Memory B cell (primary cell): ENCODE measurements at regions not wholly inside any gene's neighbourhood (a gene's known extent, or its start where the extent isn't known, plus 50 kb on each side); places are given as distances from the start of the nearest gene placed in this dataset.

Experiments
- ATAC-seq: fragments of 150-1000 bp; cut with Tn5 transposase; 2 replicates; pipeline ENCODE4 v1.10.0; 2021; ENCODE audit warnings: low read depth, mild to moderate bottlenecking, moderate library complexity
- DNase-seq, 2 donors: peaks; one replicate each; pipeline ENCODE4 v3.0.0; 2022; ENCODE audit warnings: low spot score in 2 of 2
- H3K27ac Mint-ChIP-seq: one replicate; pipeline ENCODE4 v1.8.0; 2022; ENCODE audit warnings: mild to moderate bottlenecking, moderate library complexity, mixed read lengths
- H3K27me3 Mint-ChIP-seq: one replicate; pipeline ENCODE4 v1.8.0; 2022; ENCODE audit warnings: mixed read lengths
- H3K36me3 Mint-ChIP-seq: one replicate; pipeline ENCODE4 v1.8.0; 2022; ENCODE audit warnings: mild to moderate bottlenecking, mixed read lengths
- H3K4me1 Mint-ChIP-seq: one replicate; pipeline ENCODE4 v1.8.0; 2022; ENCODE audit warnings: mixed read lengths
- H3K4me3 Mint-ChIP-seq: one replicate; pipeline ENCODE4 v1.8.0; 2022; ENCODE audit warnings: mild to moderate bottlenecking, moderate library complexity, mixed read lengths
- H3K9me3 Mint-ChIP-seq: one replicate; pipeline ENCODE4 v1.8.0; 2022; ENCODE audit warnings: mixed read lengths

DNA sequence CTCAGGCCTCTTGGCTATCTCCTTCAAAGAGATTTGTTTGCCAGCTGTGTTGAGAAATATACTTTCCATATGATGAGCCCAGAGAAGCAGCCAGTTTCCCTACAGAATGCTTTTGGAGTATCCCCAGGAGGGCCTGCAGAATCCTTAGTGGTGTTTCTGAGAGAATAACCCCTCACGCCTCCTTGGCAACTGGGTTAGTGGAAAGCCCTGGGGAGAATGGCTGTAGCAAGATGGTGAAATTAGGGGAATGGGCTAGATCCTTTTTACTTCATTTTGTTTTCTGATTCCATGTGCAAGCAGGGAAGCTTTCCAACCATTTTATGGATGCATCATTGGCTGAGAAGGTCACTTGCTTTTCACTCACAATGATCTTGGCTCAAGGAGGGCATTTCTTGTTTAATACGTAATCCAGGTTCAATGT is 364.6 kb downstream of the DMRT2 start:
- ATAC-seq (no peak), DNase-seq (no peak)
- no peak overlapping the region for H3K4me3 Mint-ChIP-seq
- no peaks in the 10 kb centered on the region for H3K36me3 Mint-ChIP-seq
- H3K4me1 Mint-ChIP-seq = peaks cover 3% of the 10 kb centered on the region
- no peaks in the 10 kb centered on the region for H3K9me3 Mint-ChIP-seq
- peaks cover 7% of the 10 kb centered on the region for H3K27me3 Mint-ChIP-seq
- no peak overlapping the region for H3K27ac Mint-ChIP-seq

DNA sequence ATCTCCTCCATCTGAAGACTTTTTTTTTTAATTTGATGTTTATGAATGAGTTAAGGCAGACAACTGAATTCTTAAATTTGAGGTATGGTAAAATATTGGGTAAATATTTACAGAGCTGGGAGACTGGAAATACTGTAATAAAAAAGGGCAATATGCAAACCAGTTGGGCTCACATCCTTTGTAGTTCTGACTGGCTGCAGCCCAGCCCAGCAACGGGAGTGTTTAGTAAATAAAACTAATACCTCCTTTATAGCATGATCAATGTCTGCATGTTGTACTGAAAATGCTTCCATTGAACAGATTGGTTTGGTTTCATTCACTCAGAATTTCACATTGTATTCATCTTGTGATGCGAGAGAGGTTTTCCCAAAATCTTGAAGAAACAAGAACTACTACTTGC is 365.0 kb downstream of the DMRT2 start:
- Mint-ChIP-seq H3K4me3 (no peak overlapping the region), H3K4me1 (peaks cover 3% of the 10 kb centered on the region), H3K27ac (no peak overlapping the region), H3K27me3 (peaks cover 7% of the 10 kb centered on the region), H3K36me3 (no peaks in the 10 kb centered on the region), H3K9me3 (no peaks in the 10 kb centered on the region)
- ATAC-seq = no peak
- no peak for DNase-seq

DNA sequence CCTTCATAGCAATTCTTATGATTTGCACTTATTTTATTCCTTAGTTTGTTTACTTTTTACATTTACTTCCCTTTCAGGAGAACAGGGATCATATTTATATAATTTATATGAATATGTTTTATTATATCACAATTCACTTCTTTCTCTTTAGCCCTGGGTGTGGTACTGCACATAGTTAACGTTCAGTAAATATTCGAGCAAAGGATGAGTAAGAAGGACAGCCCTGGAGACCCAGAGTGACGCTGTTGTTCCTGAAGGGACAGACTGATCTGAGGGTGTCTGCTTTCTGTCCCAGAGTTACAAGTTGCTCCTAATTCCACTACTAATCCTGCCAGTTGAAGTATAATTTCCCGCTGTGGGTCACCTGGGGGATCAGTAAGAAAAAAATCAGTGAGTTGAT is 366.1 kb downstream of the DMRT2 start:
- peaks cover 3% of the 10 kb centered on the region for H3K4me1 Mint-ChIP-seq
- DNase-seq = no peak
- no peaks in the 10 kb centered on the region for H3K36me3 Mint-ChIP-seq
- H3K4me3 Mint-ChIP-seq = no peak overlapping the region
- ATAC-seq = no peak
- no peaks in the 10 kb centered on the region for H3K9me3 Mint-ChIP-seq
- peaks cover 7% of the 10 kb centered on the region for H3K27me3 Mint-ChIP-seq
- H3K27ac Mint-ChIP-seq = no peak overlapping the region

DNA sequence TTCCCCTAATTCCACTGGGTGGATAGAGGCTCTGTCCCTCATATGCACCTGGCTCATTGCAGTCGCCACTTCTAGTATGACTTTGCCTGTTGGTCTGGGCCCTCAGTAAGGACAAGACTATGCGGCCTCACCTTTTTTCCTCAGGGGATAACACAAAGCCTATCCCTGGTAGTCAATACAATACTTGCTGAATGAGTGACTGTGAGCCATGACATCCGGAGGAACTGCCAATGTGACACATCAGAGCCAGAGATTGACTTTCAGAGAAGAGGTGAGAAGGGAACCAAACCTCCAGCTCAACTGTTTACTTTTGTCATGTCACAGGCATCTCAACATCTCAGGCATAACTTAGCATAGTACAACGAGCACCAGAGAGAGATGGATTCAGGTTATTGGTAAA is 371.3 kb downstream of the DMRT2 start:
- no peaks in the 10 kb centered on the region for H3K4me1 Mint-ChIP-seq
- peaks cover 1% of the 10 kb centered on the region for H3K36me3 Mint-ChIP-seq
- H3K27ac Mint-ChIP-seq = no peak overlapping the region
- no peak for DNase-seq
- H3K27me3 Mint-ChIP-seq = peaks cover 4% of the 10 kb centered on the region
- ATAC-seq = no peak
- peaks cover 2% of the 10 kb centered on the region for H3K9me3 Mint-ChIP-seq
- H3K4me3 Mint-ChIP-seq = no peak overlapping the region

GRCh38 chr9:1427875-1428274 is 377.7 kb downstream of the DMRT2 start:
- Mint-ChIP-seq H3K27ac (no peak overlapping the region), H3K4me3 (no peak overlapping the region), H3K36me3 (peaks cover 1% of the 10 kb centered on the region), H3K4me1 (no peaks in the 10 kb centered on the region), H3K27me3 (peaks cover 4% of the 10 kb centered on the region), H3K9me3 (peaks cover 2% of the 10 kb centered on the region)
- DNase-seq = no peak
- no peak for ATAC-seq

- Mint-ChIP-seq H3K4me1 (no peaks in the 10 kb centered on the region), H3K36me3 (no peaks in the 10 kb centered on the region), H3K4me3 (no peak overlapping the region), H3K27ac (no peak overlapping the region), H3K9me3 (no peaks in the 10 kb centered on the region), H3K27me3 (peaks cover 4% of the 10 kb centered on the region)
- DNase-seq (no peak), ATAC-seq (no peak)
These were observed 379.1 kb downstream of the DMRT2 start for GRCh38 chr9:1429297-1429696.

GRCh38 chr9:1431461-1431860 is 381.3 kb downstream of the DMRT2 start:
- Mint-ChIP-seq H3K36me3 (no peaks in the 10 kb centered on the region), H3K27ac (no peak overlapping the region), H3K27me3 (peaks cover 4% of the 10 kb centered on the region), H3K4me1 (no peaks in the 10 kb centered on the region), H3K9me3 (no peaks in the 10 kb centered on the region), H3K4me3 (no peak overlapping the region)
- DNase-seq (no peak), ATAC-seq (no peak)

DNA sequence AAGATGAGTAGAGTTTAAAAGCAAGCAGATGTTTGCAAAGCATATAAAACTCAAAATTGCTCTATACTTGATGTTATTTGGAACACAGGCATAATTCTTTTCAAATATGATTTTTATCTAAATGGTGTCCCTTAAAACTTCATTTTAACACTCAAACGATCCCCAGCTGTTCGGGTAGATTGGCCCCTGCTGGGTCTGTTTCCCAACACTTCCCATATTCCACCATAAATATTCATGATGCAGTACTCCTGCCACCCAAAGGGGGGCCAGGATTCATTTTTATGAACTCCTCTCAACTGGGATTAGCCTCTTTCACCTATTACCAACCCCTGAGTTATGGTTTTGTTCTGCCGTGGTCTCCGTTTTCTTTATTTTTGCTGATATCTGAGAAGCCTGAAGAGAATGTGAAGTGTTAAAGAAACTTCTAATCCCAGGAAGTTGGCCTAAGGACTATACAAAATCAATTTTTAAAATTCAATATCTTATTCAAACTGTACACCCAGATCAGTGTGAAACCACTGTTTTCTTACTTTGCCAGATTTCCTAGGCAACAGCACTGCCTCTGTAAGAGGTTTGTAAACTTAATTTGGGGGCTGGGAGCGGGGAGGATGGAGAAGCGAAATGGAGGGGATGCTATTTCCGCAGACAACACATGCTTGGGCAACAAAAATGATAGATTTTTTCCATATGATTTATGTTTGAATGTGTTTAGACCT is 384.1 kb downstream of the DMRT2 start:
- no peak overlapping the region for H3K27ac Mint-ChIP-seq
- no peaks in the 10 kb centered on the region for H3K9me3 Mint-ChIP-seq
- H3K4me1 Mint-ChIP-seq = no peaks in the 10 kb centered on the region
- DNase-seq = no peak
- no peaks in the 10 kb centered on the region for H3K36me3 Mint-ChIP-seq
- no peak overlapping the region for H3K4me3 Mint-ChIP-seq
- no peak for ATAC-seq
- peaks cover 4% of the 10 kb centered on the region for H3K27me3 Mint-ChIP-seq

DNA sequence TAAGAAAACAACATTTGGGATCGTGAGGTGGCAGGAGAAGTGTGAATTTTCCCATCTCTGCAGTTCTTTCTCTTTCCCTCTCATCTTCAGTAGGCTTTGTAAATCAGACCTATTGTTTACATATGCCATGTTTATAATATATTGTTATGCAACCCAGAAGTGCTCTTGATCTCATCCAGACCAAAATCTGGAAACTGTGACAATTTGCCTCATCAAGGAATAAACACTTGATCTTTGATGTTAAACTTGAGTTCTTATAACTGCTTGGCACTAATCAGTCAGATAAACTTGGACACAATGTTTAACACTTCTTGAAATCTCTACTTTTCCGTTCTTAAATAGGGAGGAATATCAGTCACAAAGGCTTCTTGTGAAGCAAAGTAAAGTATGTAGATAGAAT is 384.7 kb downstream of the DMRT2 start:
- ATAC-seq (no peak), DNase-seq (no peak)
- Mint-ChIP-seq H3K27ac (no peak overlapping the region), H3K27me3 (peaks cover 4% of the 10 kb centered on the region), H3K4me1 (no peaks in the 10 kb centered on the region), H3K9me3 (no peaks in the 10 kb centered on the region), H3K36me3 (no peaks in the 10 kb centered on the region), H3K4me3 (no peak overlapping the region)

DNA sequence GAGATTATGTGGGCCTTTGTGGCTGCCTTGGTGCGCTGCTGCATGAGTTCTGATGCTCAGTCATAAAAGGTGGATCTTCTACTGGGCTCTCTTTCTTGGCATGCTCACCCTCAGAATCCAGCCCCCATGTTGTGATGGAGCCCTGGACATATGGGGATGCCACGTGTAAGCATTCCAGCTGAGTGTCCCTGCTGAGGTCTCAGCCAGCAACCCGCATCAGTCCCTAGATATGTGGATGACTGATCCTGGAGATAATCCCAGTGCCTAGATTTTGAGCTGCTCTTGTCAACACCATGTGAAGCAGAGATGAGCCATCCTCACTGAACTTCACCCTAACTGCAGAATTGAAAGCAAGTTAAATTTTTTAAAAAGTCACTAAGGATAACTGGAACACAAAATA is 390.1 kb downstream of the DMRT2 start:
- H3K36me3 Mint-ChIP-seq = no peaks in the 10 kb centered on the region
- H3K27me3 Mint-ChIP-seq = peaks cover 2% of the 10 kb centered on the region
- no peaks in the 10 kb centered on the region for H3K4me1 Mint-ChIP-seq
- no peak overlapping the region for H3K4me3 Mint-ChIP-seq
- peaks cover 3% of the 10 kb centered on the region for H3K9me3 Mint-ChIP-seq
- H3K27ac Mint-ChIP-seq = no peak overlapping the region
- ATAC-seq (no peak), DNase-seq (no peak)

DNA sequence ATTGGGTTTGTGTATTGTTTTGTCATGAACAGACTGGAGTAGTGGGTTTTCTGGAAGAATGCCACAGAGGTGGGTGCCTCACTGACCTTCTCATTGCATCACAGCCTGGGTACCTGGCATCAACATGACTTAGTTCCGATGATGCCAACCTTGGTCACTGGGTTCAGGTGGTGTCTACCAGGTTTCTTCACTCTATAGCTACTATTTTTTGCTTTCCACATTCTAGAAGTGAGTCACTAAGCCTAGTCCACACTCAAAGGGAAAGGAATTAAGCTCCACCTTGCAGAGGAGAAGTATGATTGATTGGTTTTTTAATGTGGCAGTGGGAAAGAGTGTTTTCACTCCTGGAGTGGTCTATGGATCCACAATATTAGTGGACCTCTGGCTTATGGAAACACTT is 391.9 kb downstream of the DMRT2 start:
- no peak overlapping the region for H3K4me3 Mint-ChIP-seq
- no peak for ATAC-seq
- no peaks in the 10 kb centered on the region for H3K4me1 Mint-ChIP-seq
- H3K27me3 Mint-ChIP-seq = peaks cover 4% of the 10 kb centered on the region
- H3K9me3 Mint-ChIP-seq = peaks cover 3% of the 10 kb centered on the region
- DNase-seq = no peak
- H3K36me3 Mint-ChIP-seq = no peaks in the 10 kb centered on the region
- H3K27ac Mint-ChIP-seq = no peak overlapping the region

DNA sequence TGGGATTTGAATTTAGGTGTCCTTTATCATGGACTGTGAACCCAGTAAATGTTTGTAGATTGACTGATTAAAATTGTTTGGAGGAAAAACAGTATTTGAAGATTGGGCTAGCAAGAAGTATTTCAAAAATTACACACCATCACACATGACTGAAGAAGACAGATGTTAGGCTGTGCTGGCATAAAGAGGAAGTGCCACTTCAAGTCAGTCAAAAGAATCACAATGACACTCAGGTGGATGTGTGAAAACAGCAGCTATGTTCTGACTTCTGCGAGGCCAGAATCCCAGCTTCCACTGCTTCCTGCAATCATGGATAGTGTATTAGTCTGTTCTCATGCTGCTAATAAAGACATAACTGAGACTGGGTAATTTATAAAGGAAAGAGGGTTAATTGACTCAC is 393.3 kb downstream of the DMRT2 start:
- peaks cover 3% of the 10 kb centered on the region for H3K9me3 Mint-ChIP-seq
- no peak for DNase-seq
- no peak for ATAC-seq
- no peak overlapping the region for H3K4me3 Mint-ChIP-seq
- no peaks in the 10 kb centered on the region for H3K4me1 Mint-ChIP-seq
- no peaks in the 10 kb centered on the region for H3K36me3 Mint-ChIP-seq
- H3K27me3 Mint-ChIP-seq = peaks cover 4% of the 10 kb centered on the region
- H3K27ac Mint-ChIP-seq = no peak overlapping the region

DNA sequence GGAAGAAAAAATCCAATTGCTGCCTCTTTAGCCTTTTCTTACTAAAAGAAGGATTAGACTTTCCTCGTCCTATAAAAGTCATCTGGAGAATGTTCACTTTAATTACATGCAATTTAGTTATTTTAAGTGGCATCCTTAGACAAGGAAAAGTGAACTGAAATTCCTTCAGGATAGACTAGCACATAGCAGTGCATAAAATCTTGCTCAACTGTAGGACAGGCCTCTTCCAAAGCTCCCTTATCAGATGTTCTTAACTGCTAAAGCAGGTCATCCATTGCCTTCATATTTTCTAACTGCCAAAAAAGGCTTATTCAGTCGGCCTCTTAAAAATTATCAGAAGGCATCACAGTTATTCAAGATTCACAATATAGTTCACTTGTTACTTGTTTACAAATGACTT is 396.5 kb downstream of the DMRT2 start:
- Mint-ChIP-seq H3K4me3 (no peak overlapping the region), H3K27ac (no peak overlapping the region), H3K27me3 (peaks cover 4% of the 10 kb centered on the region), H3K36me3 (no peaks in the 10 kb centered on the region), H3K4me1 (no peaks in the 10 kb centered on the region), H3K9me3 (peaks cover 4% of the 10 kb centered on the region)
- ATAC-seq (no peak), DNase-seq (no peak)

DNA sequence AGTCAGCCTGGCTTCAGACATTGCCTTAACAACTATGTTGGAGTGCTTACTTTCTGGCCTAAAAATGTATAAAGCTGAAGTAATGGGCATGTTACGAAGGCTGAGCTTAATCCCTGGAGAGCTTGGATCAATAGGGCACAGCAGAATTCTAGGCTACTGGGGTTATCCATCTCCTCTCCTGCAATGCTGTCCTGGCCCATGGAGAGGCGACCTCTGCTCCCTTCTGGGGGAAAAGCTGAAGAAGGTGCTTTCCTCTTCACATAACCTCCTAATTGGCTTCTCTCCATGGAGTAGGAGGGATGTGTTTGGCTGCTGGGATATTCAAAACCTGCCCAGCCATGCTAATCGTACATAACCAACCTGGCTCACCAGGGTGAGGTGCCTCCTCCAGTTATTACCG is 403.5 kb downstream of the DMRT2 start:
- H3K4me3 Mint-ChIP-seq = no peak overlapping the region
- peaks cover 8% of the 10 kb centered on the region for H3K27me3 Mint-ChIP-seq
- H3K27ac Mint-ChIP-seq = no peak overlapping the region
- no peaks in the 10 kb centered on the region for H3K36me3 Mint-ChIP-seq
- ATAC-seq (no peak), DNase-seq (no peak)
- H3K9me3 Mint-ChIP-seq = peaks cover 3% of the 10 kb centered on the region
- no peaks in the 10 kb centered on the region for H3K4me1 Mint-ChIP-seq

DNA sequence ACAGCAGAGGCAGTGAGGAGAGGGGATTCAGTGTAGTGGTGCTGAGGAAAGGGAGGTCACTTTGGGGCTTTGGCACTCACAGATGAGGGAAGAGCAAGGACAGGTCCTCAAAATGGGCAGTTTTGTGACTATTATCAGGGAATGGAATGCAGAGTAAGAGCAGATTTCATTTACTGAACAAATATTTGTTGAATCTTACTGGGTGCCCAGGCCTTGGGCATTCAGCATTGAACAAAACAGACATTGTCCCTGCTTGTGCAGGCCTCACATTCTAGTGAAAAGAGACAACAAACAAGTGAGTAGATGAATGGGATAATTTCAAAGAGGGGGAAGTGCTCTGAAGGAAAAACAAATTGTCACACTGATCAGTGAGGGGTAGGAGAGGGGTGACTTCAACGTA is 404.1 kb downstream of the DMRT2 start:
- peaks cover 3% of the 10 kb centered on the region for H3K9me3 Mint-ChIP-seq
- no peaks in the 10 kb centered on the region for H3K4me1 Mint-ChIP-seq

More for the DNA sequence above, 404.1 kb downstream of the DMRT2 start:
- Mint-ChIP-seq H3K27me3 (peaks cover 8% of the 10 kb centered on the region), H3K4me3 (no peak overlapping the region), H3K36me3 (no peaks in the 10 kb centered on the region), H3K27ac (no peak overlapping the region)
- ATAC-seq (no peak), DNase-seq (no peak)
